Glutamatergic neuron (in vitro differentiated cells): ENCODE measurements at regions not wholly inside any gene's neighbourhood (a gene's known extent, or its start where the extent isn't known, plus 50 kb on each side); places are given as distances from the start of the nearest gene placed in this dataset.

Experiments used
- DNase-seq: peaks from one replicate; pipeline ENCODE4 v3.0.0; 2022
- H3K27ac Mint-ChIP-seq: one replicate; pipeline ENCODE4 v1.8.0; 2020; ENCODE audit warnings: mild to moderate bottlenecking, mixed read lengths, inconsistent platforms; ENCODE audit not compliant: unreplicated experiment
- H3K27me3 Mint-ChIP-seq: one replicate; pipeline ENCODE4 v1.8.0; 2020; ENCODE audit warnings: mild to moderate bottlenecking, moderate library complexity, mixed read lengths, inconsistent platforms; ENCODE audit not compliant: unreplicated experiment
- H3K36me3 Mint-ChIP-seq: one replicate; pipeline ENCODE4 v1.8.0; 2020; ENCODE audit warnings: mild to moderate bottlenecking, mixed read lengths, inconsistent platforms; ENCODE audit not compliant: unreplicated experiment
- H3K4me1 Mint-ChIP-seq: one replicate; pipeline ENCODE4 v1.8.0; 2020; ENCODE audit warnings: mild to moderate bottlenecking, low read depth, mixed read lengths, inconsistent platforms; ENCODE audit not compliant: unreplicated experiment
- H3K4me3 Mint-ChIP-seq: one replicate; pipeline ENCODE4 v1.8.0; 2020; ENCODE audit warnings: mild to moderate bottlenecking, mixed read lengths, inconsistent platforms; ENCODE audit not compliant: unreplicated experiment
- H3K9me3 Mint-ChIP-seq: one replicate; pipeline ENCODE4 v1.8.0; 2020; ENCODE audit warnings: mild to moderate bottlenecking, moderate library complexity, mixed read lengths, inconsistent platforms; ENCODE audit not compliant: unreplicated experiment
- CTCF ChIP-seq: fragments of 200-600 bp; sonication (generic); IDR thresholded peaks from one replicate; pipeline ENCODE4 v1.5.0; 2021; ENCODE audit not compliant: partially characterized antibody, unreplicated experiment

- TF ChIP-seq CTCF, result no peak
- no peak overlapping the region for H3K4me3 Mint-ChIP-seq
- H3K27me3 Mint-ChIP-seq, result no peaks in the 10 kb centered on the region
- peaks cover 3% of the 10 kb centered on the region for H3K9me3 Mint-ChIP-seq
- no peaks in the 10 kb centered on the region for H3K36me3 Mint-ChIP-seq
- H3K4me1 Mint-ChIP-seq, result peaks cover 3% of the 10 kb centered on the region
- DNase-seq, result no peak
- peak overlapping the region; percentile 10 for H3K27ac Mint-ChIP-seq
Observed at GRCh38 chr13:81394640-81395039, 1053.7 kb upstream of the SPRY2 start.

GRCh38 chr13:81393721-81394120 is 1052.8 kb upstream of the SPRY2 start:
- H3K9me3 Mint-ChIP-seq, result peaks cover 3% of the 10 kb centered on the region
- DNase-seq, result no peak
- H3K4me1 Mint-ChIP-seq, result peaks cover 3% of the 10 kb centered on the region
- no peaks in the 10 kb centered on the region for H3K36me3 Mint-ChIP-seq
- no peak overlapping the region for H3K27ac Mint-ChIP-seq
- TF ChIP-seq CTCF, result no peak
- H3K4me3 Mint-ChIP-seq, result no peak overlapping the region
- no peaks in the 10 kb centered on the region for H3K27me3 Mint-ChIP-seq

GRCh38 chr13:81393110-81393509 is 1052.2 kb upstream of the SPRY2 start:
- Mint-ChIP-seq H3K4me3 (no peak overlapping the region), H3K36me3 (no peaks in the 10 kb centered on the region), H3K4me1 (peaks cover 3% of the 10 kb centered on the region), H3K27ac (no peak overlapping the region), H3K9me3 (peaks cover 3% of the 10 kb centered on the region), H3K27me3 (no peaks in the 10 kb centered on the region)
- no peak for DNase-seq
- no peak for TF ChIP-seq CTCF

- H3K27ac Mint-ChIP-seq, result no peak overlapping the region
- H3K36me3 Mint-ChIP-seq, result no peaks in the 10 kb centered on the region
- H3K27me3 Mint-ChIP-seq, result no peaks in the 10 kb centered on the region
- DNase-seq, result no peak
- no peak overlapping the region for H3K4me3 Mint-ChIP-seq
- TF ChIP-seq CTCF, result no peak
- H3K9me3 Mint-ChIP-seq, result no peaks in the 10 kb centered on the region
- H3K4me1 Mint-ChIP-seq, result no peaks in the 10 kb centered on the region
Observed at GRCh38 chr13:81388400-81388799, 1047.5 kb upstream of the SPRY2 start.

GRCh38 chr13:81383444-81383843 is 1042.5 kb upstream of the SPRY2 start:
- no peak for DNase-seq
- H3K27me3 Mint-ChIP-seq, result no peaks in the 10 kb centered on the region
- TF ChIP-seq CTCF, result no peak
- H3K4me3 Mint-ChIP-seq, result no peak overlapping the region
- H3K9me3 Mint-ChIP-seq, result no peaks in the 10 kb centered on the region
- no peak overlapping the region for H3K27ac Mint-ChIP-seq
- no peaks in the 10 kb centered on the region for H3K36me3 Mint-ChIP-seq
- no peaks in the 10 kb centered on the region for H3K4me1 Mint-ChIP-seq
